Amniotic epithelial cell (primary cell): ENCODE measurements at regions not wholly inside any gene's neighbourhood (a gene's known extent, or its start where the extent isn't known, plus 50 kb on each side); places are given as distances from the start of the nearest gene placed in this dataset.

Source experiments
- DNase-seq: peaks from one replicate; pipeline ENCODE4 v3.0.0-alpha.2; 2010; ENCODE audit warnings: low read depth

GRCh38 chr1:233516732-233517131, 97.2 kb upstream of the KCNK1 start:
- no peak for DNase-seq

GRCh38 chr1:233518344-233518743, 95.6 kb upstream of the KCNK1 start:
- DNase-seq, result peak; percentile 2

GRCh38 chr1:233520261-233521191, 93.4 kb upstream of the KCNK1 start:
- DNase-seq, result no peak

GRCh38 chr1:233523047-233523446, 90.9 kb upstream of the KCNK1 start:
- no peak for DNase-seq

GRCh38 chr1:233527818-233528217, 86.1 kb upstream of the KCNK1 start:
- DNase-seq, result no peak

- no peak for DNase-seq
These were observed 83.1 kb upstream of the KCNK1 start for GRCh38 chr1:233530665-233531386.

GRCh38 chr1:233540816-233541215, 73.1 kb upstream of the KCNK1 start:
- DNase-seq, result no peak

- peak; percentile 77 for DNase-seq
These were observed 70.3 kb upstream of the KCNK1 start for GRCh38 chr1:233543338-233544255.

- DNase-seq, result no peak
These were observed 69.6 kb upstream of the KCNK1 start for GRCh38 chr1:233544304-233544703.

GRCh38 chr1:233547726-233548125, 66.2 kb upstream of the KCNK1 start:
- DNase-seq, result no peak

- DNase-seq, result no peak
These were observed 64.5 kb upstream of the KCNK1 start for GRCh38 chr1:233549404-233549803.

- DNase-seq, result no peak
These were observed 64.0 kb upstream of the KCNK1 start for GRCh38 chr1:233549917-233550316.

GRCh38 chr1:233554037-233554436, 59.9 kb upstream of the KCNK1 start:
- DNase-seq, result no peak

- no peak for DNase-seq
These were observed 52.0 kb upstream of the KCNK1 start for GRCh38 chr1:233561708-233562426.
